ENCODE measurements at regions not wholly inside any gene's neighbourhood (a gene's known extent, or its start where the extent isn't known, plus 50 kb on each side); places are given as distances from the start of the nearest gene placed in this dataset.

DNA sequence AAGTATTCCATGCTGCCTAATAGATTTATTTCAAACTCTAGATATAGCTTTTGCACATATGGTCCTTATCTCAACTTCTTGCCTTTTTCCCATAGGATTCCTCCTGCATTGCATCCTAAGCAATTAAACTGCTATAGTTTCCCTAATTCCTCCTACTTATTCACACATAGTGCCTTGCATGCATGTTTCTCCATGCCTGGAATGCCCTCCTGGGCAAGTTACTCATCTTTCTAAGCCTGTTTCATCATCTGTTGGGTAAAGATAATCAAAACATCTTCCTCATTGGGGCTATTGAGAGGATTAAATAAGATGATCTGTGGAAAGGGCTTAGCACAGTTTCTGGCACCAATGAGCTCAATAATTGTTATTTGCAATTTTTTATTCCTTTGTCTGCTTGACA is 726.5 kb downstream of the SLC4A3 start:
- TF ChIP-seq TAF1 (IDR thresholded peaks at IDR 0.05; ENCODE audit: low read depth) (no peak), RAD21 (conservative IDR thresholded peaks at IDR 0.05) (no peak), EP300 (conservative IDR thresholded peaks at IDR 0.05; ENCODE audit: poor library complexity, severe bottlenecking) (no peak), EZH2 (IDR thresholded peaks at IDR 0.05; ENCODE audit: borderline replicate concordance, insufficient read depth, low read length, poor library complexity, severe bottlenecking) (no peak), SMC3 (conservative IDR thresholded peaks at IDR 0.05; ENCODE audit: poor library complexity) (no peak), MXI1 (conservative IDR thresholded peaks at IDR 0.05; ENCODE audit: poor library complexity, severe bottlenecking) (no peak), POLR2AphosphoS5 (IDR thresholded peaks at IDR 0.05) (no peak)
- TF ChIP-seq, protein P1, sequence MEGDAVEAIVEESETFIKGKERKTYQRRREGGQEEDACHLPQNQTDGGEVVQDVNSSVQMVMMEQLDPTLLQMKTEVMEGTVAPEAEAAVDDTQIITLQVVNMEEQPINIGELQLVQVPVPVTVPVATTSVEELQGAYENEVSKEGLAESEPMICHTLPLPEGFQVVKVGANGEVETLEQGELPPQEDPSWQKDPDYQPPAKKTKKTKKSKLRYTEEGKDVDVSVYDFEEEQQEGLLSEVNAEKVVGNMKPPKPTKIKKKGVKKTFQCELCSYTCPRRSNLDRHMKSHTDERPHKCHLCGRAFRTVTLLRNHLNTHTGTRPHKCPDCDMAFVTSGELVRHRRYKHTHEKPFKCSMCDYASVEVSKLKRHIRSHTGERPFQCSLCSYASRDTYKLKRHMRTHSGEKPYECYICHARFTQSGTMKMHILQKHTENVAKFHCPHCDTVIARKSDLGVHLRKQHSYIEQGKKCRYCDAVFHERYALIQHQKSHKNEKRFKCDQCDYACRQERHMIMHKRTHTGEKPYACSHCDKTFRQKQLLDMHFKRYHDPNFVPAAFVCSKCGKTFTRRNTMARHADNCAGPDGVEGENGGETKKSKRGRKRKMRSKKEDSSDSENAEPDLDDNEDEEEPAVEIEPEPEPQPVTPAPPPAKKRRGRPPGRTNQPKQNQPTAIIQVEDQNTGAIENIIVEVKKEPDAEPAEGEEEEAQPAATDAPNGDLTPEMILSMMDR (IDR thresholded peaks at IDR 0.05; ENCODE audit: poor library complexity, severe bottlenecking) = no peak
- TF ChIP-seq, protein P2, sequence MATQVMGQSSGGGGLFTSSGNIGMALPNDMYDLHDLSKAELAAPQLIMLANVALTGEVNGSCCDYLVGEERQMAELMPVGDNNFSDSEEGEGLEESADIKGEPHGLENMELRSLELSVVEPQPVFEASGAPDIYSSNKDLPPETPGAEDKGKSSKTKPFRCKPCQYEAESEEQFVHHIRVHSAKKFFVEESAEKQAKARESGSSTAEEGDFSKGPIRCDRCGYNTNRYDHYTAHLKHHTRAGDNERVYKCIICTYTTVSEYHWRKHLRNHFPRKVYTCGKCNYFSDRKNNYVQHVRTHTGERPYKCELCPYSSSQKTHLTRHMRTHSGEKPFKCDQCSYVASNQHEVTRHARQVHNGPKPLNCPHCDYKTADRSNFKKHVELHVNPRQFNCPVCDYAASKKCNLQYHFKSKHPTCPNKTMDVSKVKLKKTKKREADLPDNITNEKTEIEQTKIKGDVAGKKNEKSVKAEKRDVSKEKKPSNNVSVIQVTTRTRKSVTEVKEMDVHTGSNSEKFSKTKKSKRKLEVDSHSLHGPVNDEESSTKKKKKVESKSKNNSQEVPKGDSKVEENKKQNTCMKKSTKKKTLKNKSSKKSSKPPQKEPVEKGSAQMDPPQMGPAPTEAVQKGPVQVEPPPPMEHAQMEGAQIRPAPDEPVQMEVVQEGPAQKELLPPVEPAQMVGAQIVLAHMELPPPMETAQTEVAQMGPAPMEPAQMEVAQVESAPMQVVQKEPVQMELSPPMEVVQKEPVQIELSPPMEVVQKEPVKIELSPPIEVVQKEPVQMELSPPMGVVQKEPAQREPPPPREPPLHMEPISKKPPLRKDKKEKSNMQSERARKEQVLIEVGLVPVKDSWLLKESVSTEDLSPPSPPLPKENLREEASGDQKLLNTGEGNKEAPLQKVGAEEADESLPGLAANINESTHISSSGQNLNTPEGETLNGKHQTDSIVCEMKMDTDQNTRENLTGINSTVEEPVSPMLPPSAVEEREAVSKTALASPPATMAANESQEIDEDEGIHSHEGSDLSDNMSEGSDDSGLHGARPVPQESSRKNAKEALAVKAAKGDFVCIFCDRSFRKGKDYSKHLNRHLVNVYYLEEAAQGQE (IDR thresholded peaks at IDR 0.05; ENCODE audit: borderline replicate concordance) = no peak
- Histone ChIP-seq H3K9me2 (ENCODE audit: insufficient read depth, low read length) (no peaks in the 10 kb centered on the region), H3K9ac (ENCODE audit: low read length) (no peak overlapping the region), H3K27ac (ENCODE audit: low read length) (no peak overlapping the region), H4K20me1 (ENCODE audit: insufficient read depth) (no peaks in the 10 kb centered on the region), H3K4me3 (ENCODE audit: low read length) (no peak overlapping the region), H3K36me3 (ENCODE audit: insufficient read depth, low read length) (no peaks in the 10 kb centered on the region), H3K79me2 (replicated peaks; ENCODE audit: insufficient read depth, low read length) (no peaks in the 10 kb centered on the region), H2AFZ (ENCODE audit: low read depth, low read length) (no peak overlapping the region), H3K27me3 (ENCODE audit: insufficient read depth, low read depth, low read length) (no peaks in the 10 kb centered on the region), H3K4me2 (ENCODE audit: low read length) (no peak overlapping the region), H3K9me3 (ENCODE audit: low read length) (no peaks in the 10 kb centered on the region), H3F3A (ENCODE audit: insufficient read depth, low read length, poor library complexity, severe bottlenecking) (no peaks in the 10 kb centered on the region)

DNA sequence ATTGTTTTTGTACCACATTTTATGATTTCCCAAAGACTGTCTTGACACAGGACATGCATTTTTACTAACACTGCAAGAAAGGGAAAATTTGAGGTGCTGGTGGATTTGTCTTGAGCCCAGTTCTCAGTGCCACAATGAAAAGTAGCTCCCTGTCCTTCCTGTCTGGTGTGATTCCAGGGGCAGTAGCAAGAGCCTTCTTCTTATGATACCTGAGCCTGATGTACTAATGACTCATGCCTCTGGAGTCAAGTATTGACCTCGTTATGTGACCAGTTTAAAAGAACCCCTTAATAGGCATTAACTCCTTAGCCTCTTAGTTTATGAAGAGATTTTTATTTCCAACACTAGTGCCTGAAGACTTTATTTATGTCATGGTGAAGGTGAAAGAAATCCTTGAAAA is 728.6 kb downstream of the SLC4A3 start:
- Histone ChIP-seq H3K9me2 (ENCODE audit: insufficient read depth, low read length) (no peaks in the 10 kb centered on the region), H3K4me3 (ENCODE audit: low read length) (no peak overlapping the region), H2AFZ (ENCODE audit: low read depth, low read length) (no peak overlapping the region), H3K4me2 (ENCODE audit: low read length) (no peak overlapping the region), H4K20me1 (ENCODE audit: insufficient read depth) (no peaks in the 10 kb centered on the region), H3F3A (ENCODE audit: insufficient read depth, low read length, poor library complexity, severe bottlenecking) (no peaks in the 10 kb centered on the region), H3K27me3 (ENCODE audit: insufficient read depth, low read depth, low read length) (no peaks in the 10 kb centered on the region), H3K36me3 (ENCODE audit: insufficient read depth, low read length) (no peaks in the 10 kb centered on the region), H3K27ac (ENCODE audit: low read length) (no peak overlapping the region), H3K9ac (ENCODE audit: low read length) (no peak overlapping the region), H3K79me2 (replicated peaks; ENCODE audit: insufficient read depth, low read length) (no peaks in the 10 kb centered on the region), H3K9me3 (ENCODE audit: low read length) (no peaks in the 10 kb centered on the region)
- TF ChIP-seq SMC3 (conservative IDR thresholded peaks at IDR 0.05; ENCODE audit: poor library complexity) = no peak
- TF ChIP-seq, protein P2 (IDR thresholded peaks at IDR 0.05; ENCODE audit: borderline replicate concordance) = no peak
- no peak for TF ChIP-seq RAD21 (conservative IDR thresholded peaks at IDR 0.05)
- TF ChIP-seq TAF1 (IDR thresholded peaks at IDR 0.05; ENCODE audit: low read depth) = no peak
- TF ChIP-seq POLR2AphosphoS5 (IDR thresholded peaks at IDR 0.05) = no peak
- TF ChIP-seq EZH2 (IDR thresholded peaks at IDR 0.05; ENCODE audit: borderline replicate concordance, insufficient read depth, low read length, poor library complexity, severe bottlenecking) = no peak
- TF ChIP-seq, protein P1 (IDR thresholded peaks at IDR 0.05; ENCODE audit: poor library complexity, severe bottlenecking) = no peak
